HG02571 (cell line): ENCODE measurements at regions not wholly inside any gene's neighbourhood (a gene's known extent, or its start where the extent isn't known, plus 50 kb on each side); places are given as distances from the start of the nearest gene placed in this dataset.

Experiments
- ATAC-seq: cut with Tn5 transposase; IDR thresholded peaks from one replicate; pipeline ENCODE4 v1.9.1; 2021; ENCODE audit warnings: mild to moderate bottlenecking, moderate library complexity; ENCODE audit not compliant: unreplicated experiment

DNA sequence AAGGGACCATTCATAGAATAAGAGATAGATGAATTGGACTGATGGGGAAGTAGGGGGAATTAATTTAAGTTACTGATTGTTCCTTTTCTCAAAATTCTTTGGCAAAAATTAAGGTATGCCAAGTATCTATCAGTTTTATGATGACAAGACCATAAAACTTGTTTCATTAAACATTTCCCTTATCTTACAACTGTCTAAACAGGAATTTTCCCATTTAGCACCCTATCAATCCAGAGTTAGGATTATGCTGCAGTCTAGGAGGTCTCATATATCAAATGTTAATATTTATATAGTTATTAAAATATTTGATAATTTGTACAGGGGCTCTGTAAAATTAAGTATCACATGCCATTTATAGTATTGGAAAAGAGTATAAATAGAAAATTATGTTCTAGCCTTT lies 51.5 kb upstream of the ARID1B start:
- ATAC-seq = no peak

DNA sequence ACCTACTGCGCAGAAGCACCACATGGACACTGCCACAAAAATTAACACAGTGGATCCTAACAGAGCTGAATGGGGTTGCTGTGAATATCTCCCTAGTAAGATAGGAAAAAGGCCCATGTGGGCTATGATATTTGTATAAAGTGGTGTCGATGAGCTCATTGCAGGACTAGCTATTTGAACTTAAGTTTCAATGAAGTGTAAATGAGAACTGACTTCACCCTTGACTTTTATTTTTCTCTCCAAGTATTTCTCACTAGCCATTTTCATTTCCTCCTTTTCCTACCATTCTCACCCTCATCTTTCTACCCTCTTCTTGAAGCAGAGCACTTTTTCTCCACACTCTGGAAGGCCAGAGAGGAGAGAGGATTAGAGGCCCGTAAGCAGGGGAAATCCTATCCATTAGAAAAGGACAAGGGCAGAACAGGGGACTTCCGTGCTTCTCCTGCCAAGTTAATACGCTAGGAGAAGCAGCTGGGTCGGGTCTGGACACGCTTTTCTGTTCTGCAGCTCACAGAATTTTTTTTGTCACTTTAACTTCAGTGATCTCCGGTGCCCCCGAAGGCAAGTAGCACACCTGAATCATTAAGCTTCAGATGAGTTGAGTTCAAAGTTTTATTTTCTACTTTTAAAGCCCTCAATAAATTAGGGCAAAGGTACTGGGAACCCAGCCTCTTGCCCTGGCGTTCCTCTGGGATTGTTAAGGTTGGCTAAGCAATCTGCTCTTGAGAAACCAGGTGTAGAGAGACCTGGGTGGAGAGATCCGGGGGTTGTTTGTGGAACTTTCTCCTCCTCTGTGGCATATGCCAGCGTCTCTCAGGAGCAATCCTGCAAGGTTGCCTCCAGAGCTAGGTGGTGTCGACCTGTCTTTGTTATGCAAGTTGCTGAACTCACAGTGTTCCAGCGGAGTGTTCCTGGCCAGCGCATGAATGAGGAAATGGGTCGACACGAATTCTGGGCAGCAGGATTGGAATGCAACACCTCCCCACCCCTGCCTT lies 56.2 kb upstream of the ARID1B start:
- ATAC-seq = peak; percentile 36

- ATAC-seq = peak; percentile 73
Observed at GRCh38 chr6:156719720-156720563, 57.2 kb upstream of the ARID1B start.

- no peak for ATAC-seq
Observed at GRCh38 chr6:156719395-156719719, 57.8 kb upstream of the ARID1B start.

DNA sequence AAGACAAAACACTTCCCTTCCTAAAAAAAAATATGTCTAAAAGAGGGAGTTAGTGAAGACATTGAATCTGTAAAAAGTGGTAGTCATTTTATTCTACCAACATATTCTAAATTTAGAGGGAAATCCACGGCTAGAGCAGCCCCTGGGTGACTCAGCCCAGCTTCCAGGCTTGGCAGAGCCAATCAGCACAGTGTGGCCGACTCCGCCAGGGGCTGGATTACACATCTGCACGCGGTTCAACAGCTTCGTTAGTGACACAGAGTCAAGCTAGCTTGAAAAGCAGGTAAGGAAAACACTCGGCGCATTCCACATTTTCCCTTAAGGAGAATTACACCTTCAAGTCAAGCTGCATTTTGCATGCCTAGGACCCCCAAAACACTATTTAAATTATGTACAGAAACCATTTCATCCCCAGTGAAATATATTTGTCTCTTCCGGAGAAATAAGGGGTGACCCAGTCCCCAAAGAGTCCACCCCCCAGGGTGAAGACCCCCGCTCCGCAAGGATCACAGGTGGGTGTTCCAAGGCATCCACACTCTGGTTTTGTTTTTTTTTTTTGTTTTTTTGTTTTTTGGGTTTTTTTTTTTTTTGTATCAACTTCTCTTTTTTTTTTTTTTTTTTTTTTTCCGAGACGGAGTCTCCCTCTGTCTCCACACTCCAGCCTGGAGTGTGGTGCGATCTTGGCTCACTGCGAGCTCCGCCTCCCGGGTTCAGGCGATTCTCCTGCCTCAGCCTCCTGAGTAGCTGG lies 58.4 kb upstream of the ARID1B start:
- no peak for ATAC-seq

GRCh38 chr6:156717542-156717941 lies 59.6 kb upstream of the ARID1B start:
- no peak for ATAC-seq

GRCh38 chr6:156715839-156716238 lies 61.3 kb upstream of the ARID1B start:
- no peak for ATAC-seq

DNA sequence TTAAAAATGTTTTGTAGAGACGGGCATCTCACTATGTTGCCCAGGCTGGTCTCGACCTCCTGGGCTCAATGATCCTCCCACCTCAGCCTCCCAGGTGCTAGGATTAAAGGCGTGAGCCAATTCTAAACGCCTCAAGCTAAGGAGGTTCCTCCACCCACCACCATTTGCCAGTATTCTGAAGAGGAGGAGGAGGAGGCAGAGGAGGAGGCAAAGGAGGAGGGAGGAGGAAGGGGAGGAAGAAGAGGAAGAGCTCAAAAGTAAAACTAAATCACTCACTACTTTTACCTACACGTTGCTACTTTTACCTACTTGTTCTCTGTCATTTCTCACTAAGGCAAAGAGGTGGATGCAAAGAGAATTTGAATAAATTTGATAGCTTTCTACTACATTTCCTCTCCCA lies 63.6 kb upstream of the ARID1B start:
- ATAC-seq = no peak

GRCh38 chr6:156710479-156710878 lies 66.7 kb upstream of the ARID1B start:
- no peak for ATAC-seq

DNA sequence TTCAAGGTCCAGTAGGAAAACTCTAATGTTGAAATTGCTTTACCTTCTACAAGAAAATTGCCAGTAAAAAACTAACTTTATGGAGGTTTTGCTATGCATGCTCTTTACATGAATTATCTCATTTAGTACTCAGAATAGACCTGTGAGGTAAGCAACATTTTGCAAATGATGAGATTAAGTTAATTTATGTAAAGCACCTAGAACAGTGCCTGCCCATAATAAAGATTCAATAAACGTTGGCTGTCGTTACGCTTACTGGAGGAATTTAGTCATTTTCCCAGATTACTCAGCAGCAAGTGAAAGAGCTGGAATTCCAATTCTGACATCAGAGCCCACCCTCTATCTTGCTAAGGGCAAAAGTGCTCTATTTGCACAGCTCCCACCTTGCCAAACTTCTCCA lies 69.4 kb upstream of the ARID1B start:
- no peak for ATAC-seq

- ATAC-seq = no peak
Observed at GRCh38 chr6:156703719-156704118, 73.5 kb upstream of the ARID1B start.

DNA sequence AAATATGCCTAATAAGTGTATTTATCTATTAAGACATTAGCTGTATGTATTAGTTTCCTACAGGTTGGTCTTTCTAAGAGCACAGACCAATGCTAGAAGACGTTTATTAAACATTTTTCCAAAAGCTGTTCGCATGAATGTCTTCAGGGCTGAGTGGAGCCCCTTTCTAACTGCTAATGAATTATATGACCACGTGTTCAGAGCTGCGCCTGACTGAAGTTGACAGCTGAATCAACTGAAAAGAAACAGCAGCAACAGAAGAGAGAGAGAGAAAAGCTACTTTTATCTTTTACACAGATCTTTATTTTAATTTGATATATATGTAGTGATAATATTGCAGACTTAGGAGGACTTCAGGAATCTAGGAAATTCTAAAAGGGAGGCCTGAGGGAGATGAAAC lies 75.2 kb upstream of the ARID1B start:
- no peak for ATAC-seq

GRCh38 chr6:156700440-156701057 lies 76.6 kb upstream of the ARID1B start:
- no peak for ATAC-seq

GRCh38 chr6:156699935-156700334 lies 77.2 kb upstream of the ARID1B start:
- no peak for ATAC-seq

- peak; percentile 31 for ATAC-seq
Observed at GRCh38 chr6:156699017-156699421, 78.2 kb upstream of the ARID1B start.

DNA sequence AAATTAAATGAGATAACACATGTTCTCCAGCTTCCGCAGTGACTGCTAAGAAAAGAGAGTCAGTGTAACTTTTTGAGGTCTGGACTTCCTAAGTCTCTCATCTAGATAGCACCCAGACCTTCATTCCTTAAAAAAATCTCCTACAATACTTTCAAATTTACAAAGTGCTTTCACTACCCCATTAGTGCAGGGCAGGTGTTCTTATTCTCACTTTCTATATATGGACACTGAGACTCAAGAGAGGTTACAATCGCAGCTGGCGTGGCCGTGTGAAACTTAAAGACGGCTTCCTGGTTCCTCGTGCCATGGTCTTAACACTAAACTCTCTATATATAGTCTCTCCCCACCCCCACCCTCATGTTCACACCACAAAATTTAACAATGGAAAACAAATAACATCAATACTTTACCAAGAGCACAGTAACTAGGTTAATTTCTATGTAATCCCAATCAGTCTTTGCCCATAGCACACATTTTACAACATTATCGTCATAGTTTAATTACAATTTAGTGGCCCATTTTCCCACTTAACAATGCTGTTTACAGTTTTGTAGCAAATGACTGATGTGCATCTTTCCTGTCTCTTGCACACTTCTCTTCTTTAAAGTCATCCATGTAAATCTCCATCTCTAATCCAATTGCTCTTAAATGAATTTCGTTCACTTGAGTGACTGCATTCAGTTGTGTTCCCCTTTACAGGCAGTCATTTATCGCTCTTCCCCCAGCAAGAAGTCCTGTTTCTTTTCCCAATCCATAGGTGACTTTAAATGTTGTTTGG lies 78.8 kb upstream of the ARID1B start:
- peak; percentile 83 for ATAC-seq

GRCh38 chr6:156697225-156697830 lies 79.8 kb upstream of the ARID1B start:
- ATAC-seq = peak; percentile 34

GRCh38 chr6:156695742-156696141 lies 81.4 kb upstream of the ARID1B start:
- no peak for ATAC-seq

GRCh38 chr6:156694679-156695078 lies 82.5 kb upstream of the ARID1B start:
- ATAC-seq = no peak

DNA sequence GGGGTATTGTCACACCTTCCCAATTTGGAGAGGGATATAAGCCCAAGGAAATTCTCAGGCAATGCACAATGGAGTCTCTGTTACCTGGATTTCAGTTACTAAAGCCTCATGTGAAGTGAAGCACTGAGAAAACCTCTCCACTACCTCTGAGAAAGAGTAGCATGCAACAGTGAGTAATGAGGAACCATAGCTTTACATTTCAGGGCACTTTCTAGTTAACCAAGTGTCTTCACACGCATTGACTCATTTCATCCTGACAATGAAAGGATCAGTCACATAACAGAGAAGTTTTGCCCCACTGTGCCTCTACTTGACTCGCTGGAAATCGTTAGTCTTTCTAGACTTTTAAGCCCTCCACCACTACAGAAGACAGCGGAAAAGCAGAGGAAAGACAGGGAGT lies 86.2 kb upstream of the ARID1B start:
- peak; percentile 43 for ATAC-seq
